ENCODE measurements at regions not wholly inside any gene's neighbourhood (a gene's known extent, or its start where the extent isn't known, plus 50 kb on each side); places are given as distances from the start of the nearest gene placed in this dataset.

DNA sequence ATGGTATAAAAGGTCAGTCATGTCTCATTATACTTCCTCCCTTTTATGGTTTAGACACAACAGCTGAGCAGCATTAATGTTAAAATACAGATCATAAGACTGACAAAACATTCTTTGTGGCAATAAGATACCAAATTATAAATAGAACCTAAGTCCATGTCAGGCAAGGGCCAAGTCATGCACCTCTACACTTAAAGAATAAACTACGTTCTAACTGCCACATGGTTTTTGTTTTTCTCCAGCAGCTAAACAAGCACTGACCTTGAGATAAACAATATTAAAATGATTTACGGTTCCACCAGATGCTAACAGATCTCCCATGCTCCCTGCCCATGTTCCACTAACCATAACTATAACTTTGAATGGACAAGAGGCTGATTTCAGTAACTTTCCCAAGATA is 368.6 kb upstream of the TFPI start:
- TF ChIP-seq CTCF (IDR thresholded peaks at IDR 0.05; ENCODE audit: insufficient read depth, low read length, poor library complexity, severe bottlenecking): no peak
- no peak for TF ChIP-seq EZH2phosphoT487 (conservative IDR thresholded peaks at IDR 0.05; ENCODE audit: low read length)
